ENCODE measurements at regions not wholly inside any gene's neighbourhood (a gene's known extent, or its start where the extent isn't known, plus 50 kb on each side); places are given as distances from the start of the nearest gene placed in this dataset.

DNA sequence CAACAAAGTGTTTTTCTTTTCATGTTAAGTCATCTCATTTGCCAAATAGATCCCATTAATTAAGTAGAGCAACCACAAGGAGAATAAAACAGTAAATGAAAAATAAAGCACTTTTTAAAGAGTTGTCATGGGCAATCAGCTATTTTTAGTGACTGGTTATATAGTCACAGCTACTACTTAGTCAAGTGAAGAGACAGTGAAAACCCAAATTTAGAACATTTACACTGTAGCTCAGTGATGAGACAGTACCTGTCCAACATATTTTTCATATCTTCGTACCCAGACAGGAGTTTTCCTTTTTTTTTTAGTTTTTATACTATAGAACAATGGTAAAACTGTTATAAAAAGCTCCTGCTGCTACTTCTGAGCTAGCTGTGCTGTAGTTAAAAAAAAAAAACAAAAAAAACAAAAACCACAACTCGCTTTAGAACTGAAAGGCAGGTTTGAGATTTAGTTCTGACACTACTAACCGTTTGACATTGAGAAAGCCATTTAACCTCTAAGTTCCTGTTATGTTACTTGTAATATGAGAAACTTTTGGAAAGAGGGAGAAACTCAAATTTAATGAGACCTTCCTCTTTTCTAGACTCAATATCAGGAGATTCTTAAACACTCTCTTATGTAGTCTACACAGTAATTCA is 777.5 kb downstream of the ADGRL2 start:
- no peak for TF ChIP-seq ZNF274 (IDR thresholded peaks at IDR 0.05; ENCODE audit: low read depth, low read length)
- no peak overlapping the region for H3K4me3 ChIP-seq (ENCODE audit: low read length)

DNA sequence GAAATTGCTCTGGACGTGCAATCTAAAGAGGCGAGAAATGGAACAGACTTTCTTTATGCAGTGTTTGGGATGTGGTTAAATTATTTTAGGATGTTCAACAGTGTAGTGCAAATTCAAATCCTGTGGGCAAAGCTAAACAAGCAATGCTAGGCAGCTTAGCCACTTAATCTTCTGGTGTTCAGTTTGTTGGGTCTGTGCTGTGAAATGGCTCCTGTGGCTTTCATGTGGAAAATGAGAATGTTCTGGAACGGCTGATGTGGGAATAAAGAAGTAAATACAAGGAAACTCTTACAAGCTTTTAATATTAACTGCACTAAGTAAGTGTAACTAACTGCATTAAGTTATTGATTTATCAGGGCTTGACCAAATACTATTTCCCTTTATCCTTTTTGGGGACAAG is 766.6 kb downstream of the ADGRL2 start:
- H3K4me3 ChIP-seq (ENCODE audit: low read length): no peak overlapping the region
- TF ChIP-seq ZNF274 (IDR thresholded peaks at IDR 0.05; ENCODE audit: low read depth, low read length): no peak

DNA sequence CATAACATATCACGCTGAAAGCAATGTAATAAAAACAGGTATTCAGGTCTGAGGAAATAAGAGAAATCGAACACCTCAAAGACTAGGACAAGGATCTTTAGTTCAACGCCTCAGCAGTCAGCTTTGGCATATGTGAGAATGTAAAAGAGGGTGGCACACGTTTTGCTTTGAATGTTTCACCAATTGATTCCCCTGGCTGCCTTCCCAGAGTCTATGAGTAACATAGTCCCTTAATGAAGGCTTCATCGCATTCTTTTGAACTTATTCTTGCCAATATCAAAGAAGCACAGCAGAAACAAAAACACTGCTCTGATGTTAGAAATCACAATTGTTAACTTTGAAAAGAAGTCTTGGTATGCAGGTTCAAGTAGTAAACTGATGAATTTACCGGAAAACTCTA is 764.8 kb downstream of the ADGRL2 start:
- no peak for TF ChIP-seq ZNF274 (IDR thresholded peaks at IDR 0.05; ENCODE audit: low read depth, low read length)
- H3K4me3 ChIP-seq (ENCODE audit: low read length): no peak overlapping the region

DNA sequence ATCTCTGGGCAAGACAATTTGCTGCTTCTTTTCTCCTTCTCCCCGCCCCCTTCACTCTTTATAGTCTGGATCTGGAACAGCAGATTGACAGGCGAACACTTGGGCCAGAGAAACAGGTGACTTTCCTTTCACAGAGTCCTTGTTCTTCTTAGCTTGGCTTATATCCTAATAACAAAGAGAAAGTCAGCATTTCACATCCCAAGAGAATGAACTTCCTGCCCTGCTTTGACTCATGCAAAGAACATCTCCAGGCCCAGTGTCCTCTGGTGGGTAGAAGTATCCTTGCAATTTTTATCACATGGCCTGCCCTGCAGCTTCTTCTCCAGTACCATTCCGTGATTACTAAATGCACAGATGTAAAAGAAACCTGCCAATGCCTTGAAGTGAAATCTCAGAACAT is 764.4 kb downstream of the ADGRL2 start:
- no peak overlapping the region for H3K4me3 ChIP-seq (ENCODE audit: low read length)
- no peak for TF ChIP-seq ZNF274 (IDR thresholded peaks at IDR 0.05; ENCODE audit: low read depth, low read length)

DNA sequence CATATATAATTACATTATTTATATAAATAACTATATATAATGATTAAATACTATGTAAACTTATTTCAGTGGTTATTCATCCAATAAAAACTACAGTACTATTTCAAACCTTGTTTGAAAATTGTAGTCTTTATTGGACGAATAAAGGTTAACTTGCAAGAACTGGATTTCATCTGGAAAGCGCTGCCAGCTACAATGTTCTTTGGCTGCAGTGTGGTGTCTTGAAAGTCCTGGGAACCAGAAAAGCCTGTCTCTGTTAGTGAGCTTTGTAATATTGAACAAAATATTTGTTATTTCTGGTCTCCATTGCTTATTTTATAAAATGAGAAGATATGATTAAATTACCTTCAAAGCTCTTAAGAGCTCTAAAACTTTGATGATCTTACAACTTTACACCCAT is 763.6 kb downstream of the ADGRL2 start:
- no peak for TF ChIP-seq ZNF274 (IDR thresholded peaks at IDR 0.05; ENCODE audit: low read depth, low read length)
- no peak overlapping the region for H3K4me3 ChIP-seq (ENCODE audit: low read length)

DNA sequence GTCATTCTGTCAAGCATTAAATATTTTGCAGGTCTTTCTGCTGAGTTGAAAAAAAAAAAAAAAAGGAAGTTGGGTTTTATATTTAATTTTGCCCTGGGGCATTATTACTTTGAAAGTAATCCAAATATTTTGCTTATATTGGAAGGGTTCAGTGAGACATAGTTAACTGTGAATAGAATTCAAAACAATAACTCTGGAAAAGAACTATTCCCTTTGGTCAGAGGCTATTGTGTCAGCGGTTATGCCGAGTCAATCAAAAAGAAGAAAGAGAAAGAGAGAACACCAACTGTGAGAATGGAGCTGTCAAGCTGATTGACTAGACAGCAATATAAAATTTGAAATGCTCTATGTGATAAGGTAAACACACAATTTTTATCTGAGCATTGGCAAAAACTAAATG is 761.7 kb downstream of the ADGRL2 start:
- no peak for TF ChIP-seq ZNF274 (IDR thresholded peaks at IDR 0.05; ENCODE audit: low read depth, low read length)
- H3K4me3 ChIP-seq (ENCODE audit: low read length): no peak overlapping the region

DNA sequence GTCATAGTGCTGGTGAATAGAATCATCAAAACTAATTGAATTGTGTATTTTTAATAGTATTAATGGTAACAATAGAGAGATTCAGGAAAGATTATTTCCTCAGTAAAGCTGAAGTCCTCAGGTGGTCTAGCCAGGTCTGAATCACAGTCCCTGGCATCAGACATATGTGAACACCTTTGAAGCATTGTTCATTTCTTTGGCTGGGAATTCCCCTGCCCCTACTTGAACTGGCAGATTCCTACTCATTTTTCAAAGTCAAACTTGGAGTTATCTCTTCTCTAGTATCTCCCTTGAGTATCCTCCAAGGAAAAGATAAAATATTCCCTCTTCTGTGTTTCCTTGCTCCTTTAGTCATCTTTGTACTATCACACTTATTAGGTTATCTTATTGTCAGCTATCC is 759.8 kb downstream of the ADGRL2 start:
- TF ChIP-seq ZNF274 (IDR thresholded peaks at IDR 0.05; ENCODE audit: low read depth, low read length): no peak
- no peak overlapping the region for H3K4me3 ChIP-seq (ENCODE audit: low read length)

DNA sequence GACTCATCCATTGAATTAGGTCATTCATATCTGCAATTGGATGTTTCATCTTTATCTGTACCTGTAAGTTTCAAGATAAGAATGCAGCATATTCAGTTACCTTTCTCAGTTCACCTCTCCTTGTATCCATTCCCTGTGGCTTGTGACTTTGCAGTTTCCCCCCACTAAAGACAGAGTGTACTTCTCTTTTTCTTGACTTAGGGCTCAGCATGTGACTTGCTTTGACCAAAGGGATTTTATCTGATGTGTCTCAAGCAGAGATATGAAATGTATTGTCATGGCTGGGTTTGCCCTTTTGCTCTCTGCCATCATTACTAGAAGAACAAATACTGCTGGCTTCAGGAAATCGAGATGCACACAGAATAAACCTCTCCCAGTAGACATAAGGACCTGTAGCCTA is 754.8 kb downstream of the ADGRL2 start:
- TF ChIP-seq ZNF274 (IDR thresholded peaks at IDR 0.05; ENCODE audit: low read depth, low read length): no peak
- H3K4me3 ChIP-seq (ENCODE audit: low read length): no peak overlapping the region

DNA sequence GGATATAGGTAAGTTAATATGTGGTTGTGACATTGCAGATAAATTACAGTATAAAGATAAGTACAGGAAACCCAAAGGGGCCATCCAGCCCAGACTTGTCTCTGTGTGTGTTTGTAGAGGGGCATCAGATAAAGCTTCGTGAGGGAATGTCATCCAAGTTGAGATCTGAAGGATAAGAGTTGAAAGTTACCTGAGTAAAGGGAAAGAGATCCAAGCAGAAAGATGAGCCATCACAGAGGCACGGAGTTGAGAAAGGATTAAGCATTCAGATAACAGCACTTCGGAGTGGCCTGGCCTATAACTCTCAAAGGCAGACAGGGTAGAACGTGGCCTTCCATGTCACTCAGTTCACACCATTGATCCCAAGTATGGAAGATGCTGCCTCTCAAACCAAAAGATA is 749.1 kb downstream of the ADGRL2 start:
- no peak for TF ChIP-seq ZNF274 (IDR thresholded peaks at IDR 0.05; ENCODE audit: low read depth, low read length)
- no peak overlapping the region for H3K4me3 ChIP-seq (ENCODE audit: low read length)

DNA sequence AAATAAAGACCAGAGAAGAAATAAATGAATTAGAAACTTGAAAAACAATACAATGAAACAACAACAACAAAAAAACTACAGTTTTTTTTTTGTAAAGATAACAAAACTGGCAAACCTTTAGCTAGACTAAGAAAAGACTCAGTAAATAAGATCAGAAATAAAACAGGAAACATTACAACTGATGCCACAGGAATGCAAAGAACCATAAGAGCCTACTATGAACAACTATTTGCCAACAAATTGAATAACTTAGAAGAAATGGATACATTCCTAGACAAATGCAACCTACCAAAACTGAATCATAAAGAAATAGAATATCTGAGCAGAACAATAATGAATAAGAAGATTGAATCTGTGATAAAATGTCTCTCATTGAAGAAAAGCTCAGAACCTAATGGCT is 742.0 kb downstream of the ADGRL2 start:
- TF ChIP-seq ZNF274 (IDR thresholded peaks at IDR 0.05; ENCODE audit: low read depth, low read length): no peak
- H3K4me3 ChIP-seq (ENCODE audit: low read length): no peak overlapping the region

DNA sequence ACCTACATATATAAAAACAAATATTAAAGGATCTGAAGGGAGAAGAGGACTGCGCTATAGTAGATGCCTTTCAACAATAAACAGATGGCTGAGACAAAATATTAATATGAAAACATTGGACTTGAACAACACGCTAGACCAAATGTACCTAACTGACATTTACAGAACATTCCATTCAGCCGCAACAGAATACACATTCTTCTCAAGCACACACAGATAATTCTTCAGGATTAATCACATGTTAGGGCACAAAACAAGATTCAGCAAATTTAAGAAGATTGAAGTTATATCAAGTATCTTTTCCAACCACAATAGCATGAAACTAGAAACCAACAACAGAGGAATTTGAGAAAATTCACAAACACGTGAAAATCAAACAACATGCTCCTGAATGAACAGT is 741.4 kb downstream of the ADGRL2 start:
- no peak overlapping the region for H3K4me3 ChIP-seq (ENCODE audit: low read length)
- TF ChIP-seq ZNF274 (IDR thresholded peaks at IDR 0.05; ENCODE audit: low read depth, low read length): no peak

DNA sequence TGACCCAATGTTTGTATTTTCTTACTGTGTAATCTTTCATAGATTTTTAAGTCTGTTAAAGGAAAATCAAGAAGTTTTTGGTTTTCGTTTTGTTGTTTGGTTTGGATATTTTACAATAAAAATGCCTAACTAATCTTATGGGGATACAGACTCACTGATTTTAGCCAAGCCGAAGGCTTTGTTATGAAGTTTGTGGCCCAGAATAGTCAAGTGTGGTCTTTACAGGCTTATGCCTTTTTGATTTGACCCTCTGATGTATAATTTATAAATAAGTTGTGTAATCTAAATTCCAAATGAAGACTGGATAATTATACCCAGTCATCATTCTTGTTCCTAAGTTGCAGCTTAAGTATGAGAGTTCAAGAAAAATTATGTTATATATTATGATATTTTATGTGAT is 739.3 kb downstream of the ADGRL2 start:
- no peak overlapping the region for H3K4me3 ChIP-seq (ENCODE audit: low read length)
- TF ChIP-seq ZNF274 (IDR thresholded peaks at IDR 0.05; ENCODE audit: low read depth, low read length): no peak

DNA sequence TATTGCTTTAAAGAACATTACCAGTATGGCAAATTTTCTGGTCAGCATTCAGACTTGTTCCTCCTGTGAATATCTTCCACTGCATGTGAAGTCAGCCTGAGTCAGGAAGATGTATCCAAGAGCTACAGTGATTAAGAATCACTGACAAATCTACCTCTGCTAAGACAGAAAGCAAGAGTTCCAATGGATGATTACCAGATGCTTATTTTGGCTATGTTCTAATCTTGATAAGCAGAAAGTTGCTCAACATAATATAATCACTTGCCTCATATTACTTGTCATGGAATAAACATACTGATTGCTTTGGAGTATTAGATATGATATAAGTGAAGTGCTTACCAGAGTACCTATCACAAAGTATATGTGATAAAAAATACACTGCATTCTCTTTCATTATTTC is 738.1 kb downstream of the ADGRL2 start:
- no peak for TF ChIP-seq ZNF274 (IDR thresholded peaks at IDR 0.05; ENCODE audit: low read depth, low read length)
- H3K4me3 ChIP-seq (ENCODE audit: low read length): no peak overlapping the region

DNA sequence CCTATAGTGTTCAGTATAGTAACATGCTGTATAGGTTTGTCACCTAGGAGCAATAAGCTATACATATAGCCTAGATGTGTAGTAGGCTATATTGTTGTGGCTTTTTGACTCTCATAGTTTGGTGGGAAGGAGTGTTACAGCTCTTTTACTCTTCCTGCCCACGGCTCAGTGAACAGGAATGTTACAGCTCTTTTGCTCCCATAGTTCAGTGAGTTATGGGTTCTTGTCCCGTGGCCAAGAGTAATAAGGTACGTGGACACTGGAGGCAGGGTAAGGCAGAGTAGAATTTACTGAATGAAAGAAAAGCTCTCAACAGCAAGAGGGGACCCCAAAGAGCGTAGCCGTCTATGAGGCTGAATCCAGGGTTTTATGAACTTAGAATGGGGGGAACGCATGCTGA is 734.3 kb downstream of the ADGRL2 start:
- no peak for TF ChIP-seq ZNF274 (IDR thresholded peaks at IDR 0.05; ENCODE audit: low read depth, low read length)
- H3K4me3 ChIP-seq (ENCODE audit: low read length): no peak overlapping the region

DNA sequence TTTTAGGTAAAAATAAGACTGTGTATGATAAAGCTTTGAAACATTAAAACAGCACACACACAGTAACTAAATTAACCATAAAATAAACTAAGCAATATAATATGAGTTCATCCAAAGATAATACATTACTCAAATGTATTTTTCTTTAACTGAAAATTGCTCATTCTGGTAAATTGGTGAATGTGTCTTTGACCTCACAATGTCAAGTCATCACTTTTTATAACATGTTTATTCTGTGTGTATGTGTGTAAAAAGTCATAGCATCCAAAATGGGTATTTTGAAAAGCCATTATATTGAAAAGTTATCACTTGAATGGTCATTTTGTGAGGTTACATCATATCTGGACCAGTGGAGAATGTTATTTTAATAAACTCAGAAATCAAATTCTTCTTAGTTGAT is 724.6 kb downstream of the ADGRL2 start:
- no peak for TF ChIP-seq ZNF274 (IDR thresholded peaks at IDR 0.05; ENCODE audit: low read depth, low read length)
- H3K4me3 ChIP-seq (ENCODE audit: low read length): no peak overlapping the region

DNA sequence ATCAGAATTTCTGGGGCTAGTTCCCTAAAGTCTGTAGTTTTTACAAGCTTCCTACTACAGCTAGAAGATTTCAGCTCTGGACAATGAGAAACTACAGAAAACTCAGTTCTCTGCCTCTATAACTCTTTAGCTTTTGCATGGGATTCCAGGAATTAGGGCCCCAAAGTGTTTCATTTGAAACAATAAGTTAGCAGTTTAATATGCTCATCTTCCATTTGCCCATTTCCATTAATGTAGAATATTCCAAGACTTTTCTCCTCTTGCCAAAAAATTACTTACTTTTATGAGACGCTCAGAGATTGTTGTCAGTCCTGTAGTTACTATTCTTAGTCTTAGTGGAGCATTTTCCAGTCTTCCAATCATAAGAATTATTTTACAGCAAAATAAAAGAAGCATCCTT is 719.9 kb downstream of the ADGRL2 start:
- no peak for TF ChIP-seq ZNF274 (IDR thresholded peaks at IDR 0.05; ENCODE audit: low read depth, low read length)

More for the DNA sequence above, 719.9 kb downstream of the ADGRL2 start:
- no peak overlapping the region for H3K4me3 ChIP-seq (ENCODE audit: low read length)

All from GM08714 (cell line).